ENCODE measurements at regions not wholly inside any gene's neighbourhood (a gene's known extent, or its start where the extent isn't known, plus 50 kb on each side); places are given as distances from the start of the nearest gene placed in this dataset.

GRCh38 chr5:6886866-6887265, 173.6 kb downstream of the TENT4A start:
- ChIA-PET CTCF (no interaction called here), POLR2A (no interaction called here)
- Mint-ChIP-seq H3K27me3 (no peaks in the 10 kb centered on the region), H3K9me3 (peaks cover 23 to 43% (median 27%) of the 10 kb centered on the region in 5 donors), H3K4me3 (no peak overlapping the region), H3K36me3 (peaks cover 0 to 15% (median 0%) of the 10 kb centered on the region in 3 donors), H3K4me1 (no peaks in the 10 kb centered on the region), H3K27ac (no peak overlapping the region)
- Histone ChIP-seq H3K36me3 (ENCODE audit: insufficient read depth, low read length) (no peaks in the 10 kb centered on the region), H3K4me3 (ENCODE audit: low read length) (no peak overlapping the region), H3K9me3 (ENCODE audit: low read length) (no peaks in the 10 kb centered on the region), H3K27ac (ENCODE audit: low read depth, low read length) (no peak overlapping the region), H3K4me1 (ENCODE audit: insufficient read depth, low read length) (no peaks in the 10 kb centered on the region), H3K27me3 (ENCODE audit: insufficient read depth, low read length, poor library complexity, severe bottlenecking) (no peaks in the 10 kb centered on the region)
- DNase-seq, result no peak

- peaks cover 1 to 10% of the 10 kb centered on the region in 2 donors for H3K27me3 Mint-ChIP-seq
- Histone ChIP-seq H3K4me1 (ENCODE audit: insufficient read depth, low read length) (no peaks in the 10 kb centered on the region), H3K36me3 (ENCODE audit: insufficient read depth, low read length) (no peaks in the 10 kb centered on the region), H3K27me3 (ENCODE audit: insufficient read depth, low read length, poor library complexity, severe bottlenecking) (no peaks in the 10 kb centered on the region), H3K4me3 (ENCODE audit: low read length) (no peak overlapping the region), H3K9me3 (ENCODE audit: low read length) (no peaks in the 10 kb centered on the region), H3K27ac (ENCODE audit: low read depth, low read length) (no peak overlapping the region)
- CTCF ChIA-PET, result no interaction called here
- no peaks in the 10 kb centered on the region for H3K4me1 Mint-ChIP-seq
- DNase-seq, result no peak
- H3K36me3 Mint-ChIP-seq, result peaks cover 0 to 15% (median 0%) of the 10 kb centered on the region in 3 donors
- peaks cover 25 to 43% (median 29%) of the 10 kb centered on the region in 5 donors for H3K9me3 Mint-ChIP-seq
- POLR2A ChIA-PET, result no interaction called here
- H3K27ac Mint-ChIP-seq, result no peak overlapping the region
- H3K4me3 Mint-ChIP-seq, result no peak overlapping the region
Measured at GRCh38 chr5:6889030-6889429, 175.8 kb downstream of the TENT4A start.

- H3K36me3 ChIP-seq (ENCODE audit: insufficient read depth, low read length), result no peaks in the 10 kb centered on the region
- no peak for DNase-seq
- Mint-ChIP-seq H3K27ac (no peak overlapping the region), H3K4me3 (no peak overlapping the region), H3K36me3 (no peaks in the 10 kb centered on the region), H3K9me3 (peaks cover 0 to 5% (median 0%) of the 10 kb centered on the region in 5 donors), H3K27me3 (peaks cover 0 to 3% of the 10 kb centered on the region in 2 donors), H3K4me1 (no peaks in the 10 kb centered on the region)
- no peaks in the 10 kb centered on the region for H3K4me1 ChIP-seq (ENCODE audit: insufficient read depth, low read length)
- H3K27ac ChIP-seq (ENCODE audit: low read depth, low read length), result no peak overlapping the region
- no peaks in the 10 kb centered on the region for H3K9me3 ChIP-seq (ENCODE audit: low read length)
- H3K4me3 ChIP-seq (ENCODE audit: low read length), result no peak overlapping the region
- POLR2A ChIA-PET, result no interaction called here
- CTCF ChIA-PET, result no interaction called here
- no peaks in the 10 kb centered on the region for H3K27me3 ChIP-seq (ENCODE audit: insufficient read depth, low read length, poor library complexity, severe bottlenecking)
Measured at GRCh38 chr5:6899221-6899620, 186.0 kb downstream of the TENT4A start.

GRCh38 chr5:6900247-6901227, 187.3 kb downstream of the TENT4A start:
- H3K36me3 Mint-ChIP-seq, result no peaks in the 10 kb centered on the region
- Histone ChIP-seq H3K4me3 (ENCODE audit: low read length) (no peak overlapping the region), H3K9me3 (ENCODE audit: low read length) (no peaks in the 10 kb centered on the region), H3K27ac (ENCODE audit: low read depth, low read length) (no peak overlapping the region), H3K36me3 (ENCODE audit: insufficient read depth, low read length) (no peaks in the 10 kb centered on the region), H3K4me1 (ENCODE audit: insufficient read depth, low read length) (no peaks in the 10 kb centered on the region), H3K27me3 (ENCODE audit: insufficient read depth, low read length, poor library complexity, severe bottlenecking) (no peaks in the 10 kb centered on the region)
- no peak overlapping the region for H3K4me3 Mint-ChIP-seq
- no peak for DNase-seq
- H3K27ac Mint-ChIP-seq, result no peak overlapping the region
- H3K9me3 Mint-ChIP-seq, result peaks cover 0 to 5% (median 0%) of the 10 kb centered on the region in 5 donors
- no peaks in the 10 kb centered on the region for H3K4me1 Mint-ChIP-seq
- H3K27me3 Mint-ChIP-seq, result no peaks in the 10 kb centered on the region
- ChIA-PET CTCF (no interaction called here), POLR2A (no interaction called here)

- peaks cover 0 to 5% (median 0%) of the 10 kb centered on the region in 5 donors for H3K9me3 Mint-ChIP-seq
- ChIA-PET CTCF (no interaction called here), POLR2A (no interaction called here)
- H3K36me3 Mint-ChIP-seq, result no peaks in the 10 kb centered on the region
- Histone ChIP-seq H3K4me1 (ENCODE audit: insufficient read depth, low read length) (no peaks in the 10 kb centered on the region), H3K9me3 (ENCODE audit: low read length) (no peaks in the 10 kb centered on the region), H3K27ac (ENCODE audit: low read depth, low read length) (no peak overlapping the region), H3K27me3 (ENCODE audit: insufficient read depth, low read length, poor library complexity, severe bottlenecking) (no peaks in the 10 kb centered on the region), H3K36me3 (ENCODE audit: insufficient read depth, low read length) (no peaks in the 10 kb centered on the region), H3K4me3 (ENCODE audit: low read length) (no peak overlapping the region)
- no peaks in the 10 kb centered on the region for H3K4me1 Mint-ChIP-seq
- H3K27ac Mint-ChIP-seq, result no peak overlapping the region
- no peak overlapping the region for H3K4me3 Mint-ChIP-seq
- peaks cover 0 to 3% of the 10 kb centered on the region in 2 donors for H3K27me3 Mint-ChIP-seq
- no peak for DNase-seq
Measured at GRCh38 chr5:6902094-6902493, 188.9 kb downstream of the TENT4A start.

GRCh38 chr5:6902597-6902996, 189.4 kb downstream of the TENT4A start:
- Mint-ChIP-seq H3K9me3 (peaks cover 0 to 3% (median 0%) of the 10 kb centered on the region in 5 donors), H3K27me3 (peaks cover 0 to 4% of the 10 kb centered on the region in 2 donors), H3K4me3 (no peak overlapping the region), H3K4me1 (no peaks in the 10 kb centered on the region), H3K36me3 (no peaks in the 10 kb centered on the region), H3K27ac (no peak overlapping the region)
- no peaks in the 10 kb centered on the region for H3K27me3 ChIP-seq (ENCODE audit: insufficient read depth, low read length, poor library complexity, severe bottlenecking)
- no peak overlapping the region for H3K4me3 ChIP-seq (ENCODE audit: low read length)
- H3K36me3 ChIP-seq (ENCODE audit: insufficient read depth, low read length), result no peaks in the 10 kb centered on the region
- H3K27ac ChIP-seq (ENCODE audit: low read depth, low read length), result no peak overlapping the region
- H3K9me3 ChIP-seq (ENCODE audit: low read length), result no peaks in the 10 kb centered on the region
- ChIA-PET CTCF (no interaction called here), POLR2A (no interaction called here)
- no peaks in the 10 kb centered on the region for H3K4me1 ChIP-seq (ENCODE audit: insufficient read depth, low read length)
- no peak for DNase-seq

GRCh38 chr5:6903934-6904333, 190.7 kb downstream of the TENT4A start:
- CTCF ChIA-PET, result no interaction called here
- peaks cover 0 to 2% (median 0%) of the 10 kb centered on the region in 5 donors for H3K9me3 Mint-ChIP-seq
- no peak overlapping the region for H3K27ac Mint-ChIP-seq
- peaks cover 0 to 4% of the 10 kb centered on the region in 2 donors for H3K27me3 Mint-ChIP-seq
- POLR2A ChIA-PET, result no interaction called here
- no peaks in the 10 kb centered on the region for H3K4me1 Mint-ChIP-seq
- no peak overlapping the region for H3K4me3 ChIP-seq (ENCODE audit: low read length)
- no peaks in the 10 kb centered on the region for H3K36me3 ChIP-seq (ENCODE audit: insufficient read depth, low read length)
- no peak overlapping the region for H3K27ac ChIP-seq (ENCODE audit: low read depth, low read length)
- H3K9me3 ChIP-seq (ENCODE audit: low read length), result no peaks in the 10 kb centered on the region
- peaks cover 4% of the 10 kb centered on the region for H3K27me3 ChIP-seq (ENCODE audit: insufficient read depth, low read length, poor library complexity, severe bottlenecking)
- H3K4me1 ChIP-seq (ENCODE audit: insufficient read depth, low read length), result no peaks in the 10 kb centered on the region
- H3K36me3 Mint-ChIP-seq, result no peaks in the 10 kb centered on the region
- no peak overlapping the region for H3K4me3 Mint-ChIP-seq
- no peak for DNase-seq

GRCh38 chr5:6904860-6905259, 191.6 kb downstream of the TENT4A start:
- no peak for DNase-seq

More at GRCh38 chr5:6904860-6905259, 191.6 kb downstream of the TENT4A start:
- POLR2A ChIA-PET, result no interaction called here
- Histone ChIP-seq H3K36me3 (ENCODE audit: insufficient read depth, low read length) (no peaks in the 10 kb centered on the region), H3K27ac (ENCODE audit: low read depth, low read length) (no peak overlapping the region), H3K27me3 (ENCODE audit: insufficient read depth, low read length, poor library complexity, severe bottlenecking) (peaks cover 4% of the 10 kb centered on the region), H3K4me3 (ENCODE audit: low read length) (no peak overlapping the region), H3K4me1 (ENCODE audit: insufficient read depth, low read length) (no peaks in the 10 kb centered on the region), H3K9me3 (ENCODE audit: low read length) (no peaks in the 10 kb centered on the region)
- no peaks in the 10 kb centered on the region for H3K4me1 Mint-ChIP-seq
- peaks cover 0 to 4% of the 10 kb centered on the region in 2 donors for H3K27me3 Mint-ChIP-seq
- H3K27ac Mint-ChIP-seq, result no peak overlapping the region
- no peak overlapping the region for H3K4me3 Mint-ChIP-seq
- H3K9me3 Mint-ChIP-seq, result peaks cover 0 to 2% (median 0%) of the 10 kb centered on the region in 5 donors
- CTCF ChIA-PET, result interaction anchor here (1.0 kb wide), 1 partner anchor 8 kb away, joined by 3 read pairs; no protein-coding TSS in a partner anchor
- H3K36me3 Mint-ChIP-seq, result no peaks in the 10 kb centered on the region
